Aorta (tissue), 5 donors: ENCODE measurements at regions not wholly inside any gene's neighbourhood (a gene's known extent, or its start where the extent isn't known, plus 50 kb on each side); places are given as distances from the start of the nearest gene placed in this dataset.

ENCODE experiments used
- ATAC-seq: fragments of 200-7000 bp; cut with Tn5 transposase; one replicate; pipeline ENCODE4 v1.9.1; 2022; ENCODE audit warnings: moderate library complexity; ENCODE audit not compliant: low FRiP score
- DNase-seq, 2 donors: peaks; one replicate each; pipeline ENCODE4 v3.0.0-alpha.2; 2020
- H3K27ac ChIP-seq, 2 donors: one replicate each; pipeline ENCODE4 v1.5.1; 2013; ENCODE audit warnings: low read length in 2 of 2, mild to moderate bottlenecking in 2 of 2, moderate library complexity in 2 of 2, control low read depth in 1 of 2, inconsistent platforms in 1 of 2, low read depth in 1 of 2
- H3K27me3 ChIP-seq, 2 donors: one replicate each; pipeline ENCODE4 v1.6.1; 2013; ENCODE audit warnings: control low read depth in 1 of 2, low read length in 1 of 2, mild to moderate bottlenecking in 1 of 2, moderate library complexity in 1 of 2; ENCODE audit not compliant: insufficient read depth in 2 of 2, control insufficient read depth in 1 of 2
- H3K36me3 ChIP-seq, 2 donors: one replicate each; pipeline ENCODE4 v1.6.1; 2013; ENCODE audit warnings: control low read depth in 1 of 2, low read length in 1 of 2, mild to moderate bottlenecking in 1 of 2; ENCODE audit not compliant: insufficient read depth in 2 of 2, control insufficient read depth in 1 of 2
- H3K4me1 ChIP-seq, 2 donors: one replicate each; pipeline ENCODE4 v1.6.1; 2013; ENCODE audit warnings: low read length in 2 of 2, control low read depth in 1 of 2, mild to moderate bottlenecking in 1 of 2, moderate library complexity in 1 of 2; ENCODE audit not compliant: insufficient read depth in 2 of 2, control insufficient read depth in 1 of 2
- H3K4me3 ChIP-seq, 2 donors: one replicate each; pipeline ENCODE4 v1.5.1; 2013; ENCODE audit warnings: low read length in 2 of 2, control low read depth in 1 of 2, mild to moderate bottlenecking in 1 of 2
- H3K9me3 ChIP-seq: one replicate; pipeline ENCODE4 v1.6.1; 2013; ENCODE audit warnings: mild to moderate bottlenecking, low read length; ENCODE audit not compliant: control insufficient read depth
- WGBS, 2 donors: extraction: QIAGEN DNeasy Blood & Tissue Kit; methylation state at CpG; one replicate each; pipeline ENCODE4 v1.1.7; 2013; 5-methylcytosine and 5-hydroxymethylcytosine counted together
- intact Hi-C, 2 donors: fragments of 100-400 bp; cut with DNase I; formaldehyde crosslinking; loops; one replicate each; pipeline versions ENCODE4 v1.14.2 to v1.15.0; 2022
- donor health status: healthy with polysubstance abuse.
- donor health status: Bipolar disorder and iron deficiency.
- donor health status: DM: no; HTN: no; CAD: no.
- donor health status: DM: no; HTN: no; CAD: no.
- donor health status: DM: yes; HTN: yes; CAD: no.

DNA sequence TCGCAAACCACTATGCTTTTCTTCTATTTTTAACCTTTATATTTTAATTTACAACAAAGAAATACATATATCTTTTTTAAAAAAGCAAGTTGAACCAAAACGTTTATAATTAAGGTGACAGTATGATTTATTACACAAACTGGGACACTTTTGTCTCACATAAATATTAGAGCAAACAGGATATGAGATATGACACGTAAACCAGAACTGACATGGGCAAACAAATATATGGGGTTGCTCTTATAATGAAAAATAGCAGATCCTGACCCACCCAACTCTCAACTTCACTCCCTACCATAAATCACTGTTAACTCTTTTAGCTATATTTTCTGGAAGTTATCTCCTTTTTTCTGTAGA is 177.0 kb upstream of the EDNRA start:
- Histone ChIP-seq H3K27ac (no peak overlapping the region), H3K9me3 (no peaks in the 10 kb centered on the region), H3K4me3 (no peak overlapping the region), H3K36me3 (no peaks in the 10 kb centered on the region), H3K27me3 (peaks cover 0 to 4% of the 10 kb centered on the region in 2 donors), H3K4me1 (no peaks in the 10 kb centered on the region)
- intact Hi-C loops: no loop called here
- 40 to 43% methylated on average over 3 of the region's 3 CpGs for WGBS, 2 donors
- ATAC-seq (no peak), DNase-seq (no peak)

DNA sequence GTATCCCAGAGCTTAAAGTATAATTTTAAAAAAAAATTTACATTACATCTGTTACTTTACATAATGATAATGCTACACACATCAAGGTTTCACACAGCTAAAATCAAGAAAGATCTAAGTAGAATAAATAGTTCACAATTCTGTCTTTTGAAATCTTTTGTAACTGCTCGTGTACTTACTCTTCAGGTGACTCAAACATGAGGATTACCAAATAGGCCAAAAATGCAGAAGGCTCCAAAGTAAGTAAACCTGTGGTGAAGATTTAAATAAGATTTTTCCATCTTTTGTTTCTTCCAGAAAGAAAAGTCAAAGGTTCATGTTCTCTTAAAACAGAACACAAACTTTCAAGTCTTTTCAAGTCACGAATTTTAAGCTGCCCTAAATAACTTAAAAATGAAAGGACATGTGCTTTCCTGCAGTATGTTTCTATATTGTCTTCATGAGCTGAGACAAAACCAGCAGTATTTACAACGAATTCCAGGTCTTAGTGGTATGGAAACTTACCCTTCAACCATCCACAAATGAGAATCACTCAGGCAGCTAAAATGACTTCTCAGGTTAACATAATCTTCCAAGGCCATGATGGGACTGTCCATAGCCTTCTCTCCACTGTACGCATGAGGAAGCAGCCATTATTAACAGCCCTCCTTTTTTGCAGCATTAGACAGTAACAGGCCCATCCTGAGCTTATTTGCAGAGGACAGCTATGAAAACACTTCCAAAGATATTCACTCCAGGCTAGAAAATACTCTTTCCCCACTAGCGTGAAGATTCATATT is 172.8 kb upstream of the EDNRA start:
- intact Hi-C loops: no loop called here
- WGBS, 2 donors: 88 to 93% methylated on average over 5 of the region's 5 CpGs
- no peaks in the 10 kb centered on the region for H3K27me3 ChIP-seq
- peaks cover 0 to 2% of the 10 kb centered on the region in 2 donors for H3K4me1 ChIP-seq
- ATAC-seq (no peak), DNase-seq (no peak)
- H3K4me3 ChIP-seq: no peak overlapping the region
- H3K27ac ChIP-seq: no peak overlapping the region
- no peaks in the 10 kb centered on the region for H3K9me3 ChIP-seq
- H3K36me3 ChIP-seq: no peaks in the 10 kb centered on the region

DNA sequence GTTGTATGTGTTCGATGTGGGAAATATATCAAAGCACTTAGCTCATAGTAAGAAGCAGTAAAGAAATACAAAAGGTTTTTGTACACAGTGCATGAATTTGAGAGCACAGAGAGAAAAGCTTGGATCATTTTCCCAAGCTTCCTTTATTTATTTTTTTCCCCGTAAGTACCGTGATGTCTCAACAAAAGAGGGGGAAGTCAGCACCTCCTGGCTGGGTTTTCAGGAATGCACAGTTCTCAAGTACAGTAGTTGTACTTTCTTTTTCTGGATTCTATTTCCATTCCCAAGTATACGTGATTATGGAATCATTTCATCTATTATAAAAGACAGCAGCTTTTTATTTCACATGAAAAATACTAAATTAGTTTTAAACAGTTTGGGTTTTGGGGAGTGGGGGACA is 171.5 kb upstream of the EDNRA start:
- Histone ChIP-seq H3K27ac (no peak overlapping the region), H3K36me3 (no peaks in the 10 kb centered on the region), H3K4me3 (no peak overlapping the region), H3K27me3 (no peaks in the 10 kb centered on the region), H3K9me3 (no peaks in the 10 kb centered on the region), H3K4me1 (peaks cover 0 to 3% of the 10 kb centered on the region in 2 donors)
- DNase-seq: no peak
- no peak for ATAC-seq
- WGBS, 2 donors: 48 to 49% methylated on average over 4 of the region's 4 CpGs
- intact Hi-C loops: no loop called here

DNA sequence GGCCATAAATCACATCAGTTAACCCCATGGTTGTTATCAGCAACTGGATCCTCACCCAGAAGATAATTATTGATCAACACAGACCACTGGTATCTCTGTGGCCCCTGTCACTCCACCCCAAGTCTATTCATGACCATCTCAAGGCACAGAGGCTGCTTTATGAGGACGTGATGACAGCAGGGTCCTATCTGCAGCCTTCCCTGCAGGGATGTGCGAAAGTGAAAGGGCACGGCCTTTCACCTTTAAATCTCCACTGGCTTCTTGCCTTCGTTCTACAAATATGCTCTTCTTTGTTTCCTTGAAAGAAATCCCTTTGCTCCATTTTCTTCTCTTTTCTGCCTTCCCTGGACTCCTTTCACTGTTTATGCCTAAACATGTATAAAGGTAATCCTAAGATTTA is 170.6 kb upstream of the EDNRA start:
- H3K4me1 ChIP-seq: peaks cover 0 to 3% of the 10 kb centered on the region in 2 donors
- H3K27me3 ChIP-seq: no peaks in the 10 kb centered on the region
- H3K4me3 ChIP-seq: no peak overlapping the region
- DNase-seq (no peak), ATAC-seq (no peak)
- WGBS, 2 donors: 94 to 99% methylated on average over 4 of the region's 4 CpGs
- H3K36me3 ChIP-seq: no peaks in the 10 kb centered on the region
- no peak overlapping the region for H3K27ac ChIP-seq
- intact Hi-C loops: no loop called here
- no peaks in the 10 kb centered on the region for H3K9me3 ChIP-seq

DNA sequence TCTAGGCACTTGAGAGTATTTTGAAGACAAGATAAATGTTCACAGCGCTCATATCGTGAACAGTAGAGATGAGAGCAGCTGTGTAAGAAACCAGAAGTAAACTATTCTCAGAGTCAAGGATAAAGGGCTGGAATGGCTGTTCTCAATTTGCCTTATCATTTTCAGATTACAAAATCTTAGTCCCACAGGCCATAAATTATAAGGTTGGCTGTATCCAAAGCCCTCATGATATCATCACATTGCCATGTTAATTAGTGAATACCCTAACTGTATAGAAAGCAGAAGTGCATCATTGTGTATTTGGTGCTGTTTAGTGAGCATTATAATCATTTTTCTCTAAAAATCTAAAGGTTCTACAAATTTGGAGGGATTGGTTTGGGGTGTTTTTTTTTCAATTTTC is 168.9 kb upstream of the EDNRA start:
- 84 to 97% methylated on average over 2 of the region's 2 CpGs for WGBS, 2 donors
- no peaks in the 10 kb centered on the region for H3K36me3 ChIP-seq
- no peak for ATAC-seq
- H3K4me3 ChIP-seq: no peak overlapping the region
- H3K9me3 ChIP-seq: no peaks in the 10 kb centered on the region
- no peak for DNase-seq
- peaks cover 0 to 3% of the 10 kb centered on the region in 2 donors for H3K4me1 ChIP-seq
- no peak overlapping the region for H3K27ac ChIP-seq
- intact Hi-C loops: no loop called here
- no peaks in the 10 kb centered on the region for H3K27me3 ChIP-seq

DNA sequence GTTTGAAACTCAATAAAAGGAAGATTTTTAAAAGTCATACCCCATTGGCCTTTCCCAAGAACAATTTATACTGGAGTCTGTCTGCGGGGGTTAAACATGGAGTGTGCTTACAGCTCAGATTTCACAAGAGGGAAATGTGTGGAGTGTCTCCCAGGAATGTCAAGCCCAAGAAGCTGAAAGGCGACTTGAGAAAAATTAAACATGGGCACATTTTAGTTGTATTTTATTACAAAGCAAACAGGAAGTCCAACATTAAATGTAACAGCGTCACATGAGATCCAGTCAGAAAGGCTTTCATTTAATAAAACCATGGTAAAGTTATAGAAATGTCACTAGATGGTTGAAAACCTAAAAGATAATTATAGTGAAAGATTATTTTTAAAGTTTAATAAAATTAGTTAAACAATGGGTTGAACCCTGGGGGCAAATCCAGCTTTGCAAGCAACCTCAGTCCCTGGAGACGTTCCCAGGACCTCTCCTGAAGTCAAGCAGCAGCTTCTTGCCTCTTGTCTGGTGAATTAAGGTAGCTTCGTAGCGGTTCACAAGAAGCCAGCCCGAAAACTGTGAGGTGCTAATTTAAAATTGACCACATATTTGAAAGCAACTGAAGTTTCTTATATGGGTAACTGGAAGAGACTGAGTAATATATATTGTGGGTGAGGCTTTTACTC is 168.4 kb upstream of the EDNRA start:
- 70 to 71% methylated on average over 7 of the region's 7 CpGs for WGBS, 2 donors
- no peaks in the 10 kb centered on the region for H3K9me3 ChIP-seq

DNA sequence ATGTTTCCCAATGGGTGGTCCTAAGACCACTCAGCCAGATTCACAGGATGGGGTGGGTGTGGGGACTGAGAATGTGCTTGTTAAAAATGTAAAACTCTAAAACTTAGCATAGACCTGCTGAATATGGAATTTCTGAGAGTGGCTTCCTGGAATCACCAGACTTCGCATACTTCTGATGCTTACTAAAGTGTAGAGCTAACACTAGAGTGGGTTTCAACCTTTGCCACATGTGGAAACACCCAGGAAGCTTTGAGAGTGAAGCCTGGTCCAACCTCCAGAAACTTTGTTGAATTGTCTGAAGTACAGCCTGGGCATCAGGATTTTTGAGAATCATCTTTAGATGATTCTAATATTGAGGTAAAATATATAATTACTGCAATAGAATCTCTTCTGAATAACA is 167.8 kb upstream of the EDNRA start:
- Histone ChIP-seq H3K9me3 (no peaks in the 10 kb centered on the region), H3K36me3 (no peaks in the 10 kb centered on the region), H3K4me1 (peaks cover 0 to 3% of the 10 kb centered on the region in 2 donors), H3K4me3 (no peak overlapping the region), H3K27me3 (no peaks in the 10 kb centered on the region), H3K27ac (no peak overlapping the region)
- no peak for DNase-seq
- intact Hi-C loops: no loop called here
- ATAC-seq: no peak
- 94 to 98% methylated on average over 1 of the region's 1 CpG for whole genome bisulfite sequencing, 2 donors

More for the DNA sequence above, 168.4 kb upstream of the EDNRA start:
- ATAC-seq: peak; percentile 50
- H3K4me3 ChIP-seq: no peak overlapping the region
- H3K27me3 ChIP-seq: no peaks in the 10 kb centered on the region
- H3K36me3 ChIP-seq: no peaks in the 10 kb centered on the region
- DNase-seq: no peak
- H3K27ac ChIP-seq: no peak overlapping the region
- H3K4me1 ChIP-seq: peaks cover 0 to 3% of the 10 kb centered on the region in 2 donors
- intact Hi-C loops: no loop called here

DNA sequence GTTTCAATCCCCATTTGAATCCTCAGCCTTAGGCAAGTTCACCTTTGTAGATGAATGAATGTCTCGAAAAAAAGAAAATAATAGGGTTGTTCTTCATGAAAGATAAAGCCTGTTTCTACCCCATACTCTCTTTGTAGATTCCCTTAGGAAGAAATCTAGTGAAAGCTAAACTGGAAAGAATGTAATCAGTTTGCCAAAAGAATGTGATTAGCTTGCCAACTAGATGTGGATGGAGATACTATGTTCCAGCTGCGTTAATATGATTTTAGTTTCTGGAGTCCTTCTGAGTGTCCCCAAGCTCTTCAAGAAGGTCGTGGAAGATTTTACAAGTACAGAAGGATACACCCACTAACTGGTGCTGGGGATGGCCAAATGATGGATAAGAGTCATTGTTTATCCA is 162.3 kb upstream of the EDNRA start:
- DNase-seq (no peak), ATAC-seq (no peak)
- intact Hi-C loops: no loop called here
- no peaks in the 10 kb centered on the region for H3K27me3 ChIP-seq
- 3% methylated on average over 3 of the region's 3 CpGs for WGBS, 2 donors
- H3K27ac ChIP-seq: no peak overlapping the region
- H3K4me3 ChIP-seq: no peak overlapping the region
- H3K36me3 ChIP-seq: no peaks in the 10 kb centered on the region
- no peaks in the 10 kb centered on the region for H3K9me3 ChIP-seq
- H3K4me1 ChIP-seq: no peaks in the 10 kb centered on the region

DNA sequence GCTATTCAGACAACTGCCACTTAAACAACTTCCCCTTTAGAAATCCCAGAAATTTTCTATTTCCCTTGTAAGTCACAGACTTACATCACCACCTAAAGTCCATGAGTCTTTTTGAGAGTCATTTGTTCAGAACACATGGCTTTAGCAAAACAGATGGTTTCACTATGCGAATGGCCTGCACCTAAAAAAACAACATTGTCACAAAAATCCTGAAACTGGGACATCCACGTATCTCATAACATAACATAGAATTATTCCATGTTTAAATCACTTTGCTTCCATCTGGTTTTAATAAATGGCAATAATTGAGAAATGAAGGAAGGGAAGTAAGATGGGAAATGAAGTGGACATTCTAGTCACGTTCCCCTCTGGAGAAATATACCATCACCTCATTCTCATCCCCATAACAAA is 155.3 kb upstream of the EDNRA start:
- H3K4me1 ChIP-seq: peaks cover 0 to 4% of the 10 kb centered on the region in 2 donors
- WGBS, 2 donors: 95 to 96% methylated on average over 3 of the region's 3 CpGs
- DNase-seq: no peak
- ATAC-seq: no peak
- H3K27me3 ChIP-seq: no peaks in the 10 kb centered on the region
- no peaks in the 10 kb centered on the region for H3K36me3 ChIP-seq
- H3K27ac ChIP-seq: no peak overlapping the region
- intact Hi-C loops: no loop called here
- no peak overlapping the region for H3K4me3 ChIP-seq
- no peaks in the 10 kb centered on the region for H3K9me3 ChIP-seq
